ENCODE measurements at regions not wholly inside any gene's neighbourhood (a gene's known extent, or its start where the extent isn't known, plus 50 kb on each side); places are given as distances from the start of the nearest gene placed in this dataset.

DNA sequence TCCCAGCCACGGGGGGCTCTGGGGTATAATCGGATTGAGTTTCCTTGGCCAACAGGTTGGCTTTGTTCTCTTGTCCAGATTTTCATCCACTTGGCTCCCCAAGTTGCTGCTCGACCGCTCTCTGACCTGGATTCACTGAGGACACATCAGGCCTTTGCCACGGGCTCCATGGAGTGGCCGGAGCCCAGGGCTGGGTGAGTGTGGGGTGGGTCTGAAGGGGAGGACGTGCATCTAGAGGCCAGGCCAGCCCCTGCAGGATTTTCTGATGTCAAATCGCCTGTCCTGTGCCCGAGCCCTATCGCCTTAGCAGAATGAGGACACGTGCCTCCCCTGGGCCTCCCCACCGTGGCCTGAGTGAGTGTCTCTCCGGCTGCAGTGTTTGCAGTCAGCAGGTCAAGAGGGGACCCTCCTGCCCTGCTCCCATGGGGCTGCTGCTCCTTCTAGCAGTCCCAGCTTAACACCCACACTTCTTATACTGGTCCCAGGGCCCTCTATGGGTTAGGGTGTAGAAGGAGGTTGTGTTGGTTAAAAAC, 89.1 kb upstream of the BOD1 start:
- Histone ChIP-seq H3K27ac (ENCODE audit: extremely low read length, insufficient read depth, low read length) (no peak overlapping the region), H3K4me3 (replicated peaks in 1 of 3; ENCODE audit: insufficient read depth in 1 of 3, low read depth in 2 of 3, low read length in 3 of 3) (no peak overlapping the region), H2AFZ (ENCODE audit: low read length) (no peak overlapping the region), H3K9me3 (ENCODE audit: low read length) (no peaks in the 10 kb centered on the region), H3K9ac (ENCODE audit: insufficient read depth, low read depth, low read length) (no peak overlapping the region), H3K4me2 (ENCODE audit: low read depth, low read length) (no peak overlapping the region), H3K4me1 (ENCODE audit: insufficient read depth, low read length) (peaks cover 41% of the 10 kb centered on the region), H3K27me3 (ENCODE audit: control insufficient read depth in 1 of 2, insufficient read depth in 2 of 2, low read length in 2 of 2) (no peaks in the 10 kb centered on the region), H4K20me1 (ENCODE audit: insufficient read depth, low read length) (no peaks in the 10 kb centered on the region), H3K79me2 (ENCODE audit: insufficient read depth, low read length) (no peaks in the 10 kb centered on the region), H3K36me3 (replicated peaks in 1 of 2; ENCODE audit: control insufficient read depth in 1 of 2, insufficient read depth in 2 of 2, low read length in 2 of 2) (no peaks in the 10 kb centered on the region)
- WGBS (ENCODE audit: low lambda C conversion rate), result 83% methylated on average over 13 of the region's 13 CpGs
- ATAC-seq (peak; percentile 36), DNase-seq (ENCODE audit: low spot score) (no peak), FAIRE-seq (no peak)
- BruUV-seq (replicated peaks), result no TSS peak
- CTCF ChIA-PET (ENCODE audit: low intra/inter-chr PET ratio, low total read pairs), result no interaction called here
- in situ Hi-C loops (cut with HindIII; ENCODE audit: extremely low pct_ligation_motif_present, low pct_unique_long_range_greater_than_20kb) (no loop called here), intact Hi-C loops (cut with micrococcal nuclease; ENCODE audit: unreplicated experiment) (no loop called here)
- TF ChIP-seq, protein P1, sequence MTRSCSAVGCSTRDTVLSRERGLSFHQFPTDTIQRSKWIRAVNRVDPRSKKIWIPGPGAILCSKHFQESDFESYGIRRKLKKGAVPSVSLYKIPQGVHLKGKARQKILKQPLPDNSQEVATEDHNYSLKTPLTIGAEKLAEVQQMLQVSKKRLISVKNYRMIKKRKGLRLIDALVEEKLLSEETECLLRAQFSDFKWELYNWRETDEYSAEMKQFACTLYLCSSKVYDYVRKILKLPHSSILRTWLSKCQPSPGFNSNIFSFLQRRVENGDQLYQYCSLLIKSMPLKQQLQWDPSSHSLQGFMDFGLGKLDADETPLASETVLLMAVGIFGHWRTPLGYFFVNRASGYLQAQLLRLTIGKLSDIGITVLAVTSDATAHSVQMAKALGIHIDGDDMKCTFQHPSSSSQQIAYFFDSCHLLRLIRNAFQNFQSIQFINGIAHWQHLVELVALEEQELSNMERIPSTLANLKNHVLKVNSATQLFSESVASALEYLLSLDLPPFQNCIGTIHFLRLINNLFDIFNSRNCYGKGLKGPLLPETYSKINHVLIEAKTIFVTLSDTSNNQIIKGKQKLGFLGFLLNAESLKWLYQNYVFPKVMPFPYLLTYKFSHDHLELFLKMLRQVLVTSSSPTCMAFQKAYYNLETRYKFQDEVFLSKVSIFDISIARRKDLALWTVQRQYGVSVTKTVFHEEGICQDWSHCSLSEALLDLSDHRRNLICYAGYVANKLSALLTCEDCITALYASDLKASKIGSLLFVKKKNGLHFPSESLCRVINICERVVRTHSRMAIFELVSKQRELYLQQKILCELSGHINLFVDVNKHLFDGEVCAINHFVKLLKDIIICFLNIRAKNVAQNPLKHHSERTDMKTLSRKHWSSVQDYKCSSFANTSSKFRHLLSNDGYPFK (CRISPR knock-in tag; IDR thresholded peaks at IDR 0.05; ENCODE audit: borderline replicate concordance), result 0 out of 2 replicates have a peak, but pooled peaks have one; percentile 16
- TF ChIP-seq, protein P2, sequence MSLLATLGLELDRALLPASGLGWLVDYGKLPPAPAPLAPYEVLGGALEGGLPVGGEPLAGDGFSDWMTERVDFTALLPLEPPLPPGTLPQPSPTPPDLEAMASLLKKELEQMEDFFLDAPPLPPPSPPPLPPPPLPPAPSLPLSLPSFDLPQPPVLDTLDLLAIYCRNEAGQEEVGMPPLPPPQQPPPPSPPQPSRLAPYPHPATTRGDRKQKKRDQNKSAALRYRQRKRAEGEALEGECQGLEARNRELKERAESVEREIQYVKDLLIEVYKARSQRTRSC (CRISPR knock-in tag; IDR thresholded peaks at IDR 0.05; ENCODE audit: low read depth), result no peak
- TF ChIP-seq, protein P3, sequence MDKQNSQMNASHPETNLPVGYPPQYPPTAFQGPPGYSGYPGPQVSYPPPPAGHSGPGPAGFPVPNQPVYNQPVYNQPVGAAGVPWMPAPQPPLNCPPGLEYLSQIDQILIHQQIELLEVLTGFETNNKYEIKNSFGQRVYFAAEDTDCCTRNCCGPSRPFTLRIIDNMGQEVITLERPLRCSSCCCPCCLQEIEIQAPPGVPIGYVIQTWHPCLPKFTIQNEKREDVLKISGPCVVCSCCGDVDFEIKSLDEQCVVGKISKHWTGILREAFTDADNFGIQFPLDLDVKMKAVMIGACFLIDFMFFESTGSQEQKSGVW (CRISPR knock-in tag; IDR thresholded peaks at IDR 0.05; ENCODE audit: borderline replicate concordance), result no peak
- POLR2A ChIA-PET, result no interaction called here

Data from HepG2 (cell line).